ENCODE measurements at regions not wholly inside any gene's neighbourhood (a gene's known extent, or its start where the extent isn't known, plus 50 kb on each side); places are given as distances from the start of the nearest gene placed in this dataset.
"Not testable (repeated sequence)": the region's sequence is repeated elsewhere in the genome, so short reads cannot be mapped to it uniquely, and the experiment has no call there.

- Histone ChIP-seq H3K9me3 (ENCODE audit: low read depth) (no peaks in the 10 kb centered on the region), H3K4me3 (no peak overlapping the region), H3K4me1 (ENCODE audit: insufficient read depth) (no peaks in the 10 kb centered on the region), H3K4me2 (no peak overlapping the region), H2AFZ (no peak overlapping the region), H4K20me1 (ENCODE audit: insufficient read depth, poor library complexity, severe bottlenecking) (no peaks in the 10 kb centered on the region), H3K79me2 (no peaks in the 10 kb centered on the region), H3K36me3 (replicated peaks; ENCODE audit: insufficient read depth, low read depth) (no peaks in the 10 kb centered on the region), H3K27me3 (no peaks in the 10 kb centered on the region), H3K9me2 (replicated peaks; ENCODE audit: insufficient read depth) (no peaks in the 10 kb centered on the region), H3K27ac (no peak overlapping the region)
- no peak for DNase-seq (ENCODE audit: low spot score)
- 57% methylated on average over 2 of the region's 2 CpGs for WGBS (ENCODE audit: low lambda C conversion rate, missing lambda C conversion rate)
- TF ChIP-seq CTCF (IDR thresholded peaks at IDR 0.05; ENCODE audit: poor library complexity): no peak
- TF ChIP-seq EZH2 (IDR thresholded peaks at IDR 0.05; ENCODE audit: borderline replicate concordance): no peak
- no peak for TF ChIP-seq EZH2phosphoT487 (IDR thresholded peaks at IDR 0.05; ENCODE audit: low read depth, severe bottlenecking, unreplicated experiment)
Measured at GRCh38 chr1:194004146-194004545, 817.7 kb upstream of the B3GALT2 start.

- WGBS (ENCODE audit: low lambda C conversion rate, missing lambda C conversion rate): 97% methylated on average over 26 of the region's 33 CpGs
- H4K20me1 ChIP-seq (ENCODE audit: insufficient read depth, poor library complexity, severe bottlenecking); H3K4me3 ChIP-seq; H3K79me2 ChIP-seq; DNase-seq (ENCODE audit: low spot score); H3K9me3 ChIP-seq (ENCODE audit: low read depth); H3K27me3 ChIP-seq; H3K36me3 ChIP-seq (replicated peaks; ENCODE audit: insufficient read depth, low read depth); H3K27ac ChIP-seq; H2AFZ ChIP-seq; H3K9me2 ChIP-seq (replicated peaks; ENCODE audit: insufficient read depth); H3K4me2 ChIP-seq; H3K4me1 ChIP-seq (ENCODE audit: insufficient read depth): not testable (repeated sequence)
Measured at GRCh38 chr1:194001726-194002350, 815.4 kb upstream of the B3GALT2 start.

DNA sequence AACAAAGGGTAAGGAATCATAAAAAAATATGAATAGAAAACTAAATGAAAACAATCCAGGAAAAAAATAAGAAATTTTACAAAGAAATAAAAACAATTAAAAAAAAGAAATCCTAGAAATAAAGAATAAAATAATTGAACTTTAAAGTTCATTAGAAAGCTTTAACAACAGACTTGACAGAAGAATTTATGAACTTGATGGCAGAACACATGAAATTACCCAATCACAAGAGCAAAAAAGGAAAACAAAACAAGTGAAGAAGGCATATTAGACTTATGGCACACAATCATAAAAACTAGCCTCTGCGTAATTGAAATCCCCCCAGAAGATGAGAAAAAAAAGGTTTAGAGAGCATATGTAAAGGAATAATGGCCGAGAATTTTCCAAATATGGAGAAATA, 802.5 kb upstream of the B3GALT2 start:
- H3K79me2 ChIP-seq: no peaks in the 10 kb centered on the region
- H3K4me3 ChIP-seq: no peak overlapping the region
- H3K4me2 ChIP-seq: no peak overlapping the region
- no peaks in the 10 kb centered on the region for H3K9me2 ChIP-seq (replicated peaks; ENCODE audit: insufficient read depth)
- no peak overlapping the region for H2AFZ ChIP-seq
- H3K27me3 ChIP-seq: no peaks in the 10 kb centered on the region
- no peaks in the 10 kb centered on the region for H3K36me3 ChIP-seq (replicated peaks; ENCODE audit: insufficient read depth, low read depth)
- H4K20me1 ChIP-seq (ENCODE audit: insufficient read depth, poor library complexity, severe bottlenecking): no peaks in the 10 kb centered on the region
- no peak for DNase-seq (ENCODE audit: low spot score)
- no peaks in the 10 kb centered on the region for H3K4me1 ChIP-seq (ENCODE audit: insufficient read depth)
- TF ChIP-seq EZH2 (IDR thresholded peaks at IDR 0.05; ENCODE audit: borderline replicate concordance): no peak
- no peak for TF ChIP-seq EZH2phosphoT487 (IDR thresholded peaks at IDR 0.05; ENCODE audit: low read depth, severe bottlenecking, unreplicated experiment)
- TF ChIP-seq CTCF (IDR thresholded peaks at IDR 0.05; ENCODE audit: poor library complexity): no peak
- 66% methylated on average over 2 of the region's 2 CpGs for WGBS (ENCODE audit: low lambda C conversion rate, missing lambda C conversion rate)
- no peaks in the 10 kb centered on the region for H3K9me3 ChIP-seq (ENCODE audit: low read depth)
- H3K27ac ChIP-seq: no peak overlapping the region

- Histone ChIP-seq H3K27ac (no peak overlapping the region), H4K20me1 (ENCODE audit: insufficient read depth, poor library complexity, severe bottlenecking) (no peaks in the 10 kb centered on the region), H3K9me2 (replicated peaks; ENCODE audit: insufficient read depth) (no peaks in the 10 kb centered on the region), H3K4me3 (no peak overlapping the region), H3K27me3 (no peaks in the 10 kb centered on the region), H3K79me2 (no peaks in the 10 kb centered on the region), H2AFZ (no peak overlapping the region), H3K36me3 (replicated peaks; ENCODE audit: insufficient read depth, low read depth) (no peaks in the 10 kb centered on the region), H3K9me3 (ENCODE audit: low read depth) (no peaks in the 10 kb centered on the region), H3K4me1 (ENCODE audit: insufficient read depth) (no peaks in the 10 kb centered on the region), H3K4me2 (no peak overlapping the region)
- DNase-seq (ENCODE audit: low spot score): no peak
- no peak for TF ChIP-seq EZH2 (IDR thresholded peaks at IDR 0.05; ENCODE audit: borderline replicate concordance)
- TF ChIP-seq CTCF (IDR thresholded peaks at IDR 0.05; ENCODE audit: poor library complexity): no peak
- TF ChIP-seq EZH2phosphoT487 (IDR thresholded peaks at IDR 0.05; ENCODE audit: low read depth, severe bottlenecking, unreplicated experiment): no peak
- 85% methylated on average over 4 of the region's 4 CpGs for WGBS (ENCODE audit: low lambda C conversion rate, missing lambda C conversion rate)
Measured at GRCh38 chr1:193979219-193979618, 792.8 kb upstream of the B3GALT2 start.
